ENCODE measurements at regions not wholly inside any gene's neighbourhood (a gene's known extent, or its start where the extent isn't known, plus 50 kb on each side); places are given as distances from the start of the nearest gene placed in this dataset.

DNA sequence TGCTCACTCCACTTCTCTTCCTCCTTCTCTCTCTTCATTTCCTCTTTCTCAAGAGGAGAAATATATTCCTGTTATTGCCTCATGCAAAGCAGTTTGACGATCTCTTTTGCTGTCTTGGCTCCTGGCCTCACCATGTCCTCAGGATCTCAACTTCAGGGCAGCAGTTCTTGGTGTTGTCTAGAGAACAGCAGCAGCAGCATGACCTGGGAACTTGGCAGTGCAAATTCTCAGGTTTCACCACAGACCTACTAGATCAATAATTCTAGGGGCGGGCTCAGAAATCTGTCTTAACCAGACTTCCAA, 193.4 kb upstream of the EDNRA start:
- H3K27me3 ChIP-seq (ENCODE audit: control insufficient read depth, extremely low read depth, insufficient read depth, low read length): no peaks in the 10 kb centered on the region
- H3K4me3 ChIP-seq (ENCODE audit: control insufficient read depth in 2 of 3, extremely low read depth in 1 of 3, insufficient read depth in 2 of 3, low read depth in 1 of 3, low read length in 3 of 3): no peak overlapping the region
- FAIRE-seq: no peak
- H3K4me1 ChIP-seq (ENCODE audit: control insufficient read depth, extremely low read depth, insufficient read depth, low read length): peaks cover 12% of the 10 kb centered on the region
- no peak overlapping the region for H2AFZ ChIP-seq (ENCODE audit: control insufficient read depth, low read length)
- no peaks in the 10 kb centered on the region for H3K36me3 ChIP-seq (ENCODE audit: control insufficient read depth in 2 of 2, extremely low read depth in 1 of 2, insufficient read depth in 2 of 2, low read length in 2 of 2)
- H3K9me3 ChIP-seq (ENCODE audit: control insufficient read depth, low read depth, low read length): no peaks in the 10 kb centered on the region
- H3K79me2 ChIP-seq (ENCODE audit: control insufficient read depth, insufficient read depth, low read length): no peaks in the 10 kb centered on the region
- DNase-seq (ENCODE audit: low read depth, low spot score): no peak
- no peak overlapping the region for H3K4me2 ChIP-seq (ENCODE audit: control insufficient read depth, extremely low read depth, insufficient read depth, low read depth, low read length)
- no peak overlapping the region for H3K27ac ChIP-seq (ENCODE audit: control insufficient read depth, insufficient read depth, low read length)
- H3K9me1 ChIP-seq (ENCODE audit: control insufficient read depth, extremely low read depth, insufficient read depth, low read length): no peaks in the 10 kb centered on the region
- no peaks in the 10 kb centered on the region for H4K20me1 ChIP-seq (ENCODE audit: control insufficient read depth, extremely low read depth, insufficient read depth, low read length)
- dilution Hi-C loops (cut with MboI; ENCODE audit: extremely low pct_ligation_motif_present, low sequenced_read_pairs): no loop called here
- no peak for TF ChIP-seq EZH2 (IDR thresholded peaks at IDR 0.05; ENCODE audit: low read length)
- TF ChIP-seq, protein P1, sequence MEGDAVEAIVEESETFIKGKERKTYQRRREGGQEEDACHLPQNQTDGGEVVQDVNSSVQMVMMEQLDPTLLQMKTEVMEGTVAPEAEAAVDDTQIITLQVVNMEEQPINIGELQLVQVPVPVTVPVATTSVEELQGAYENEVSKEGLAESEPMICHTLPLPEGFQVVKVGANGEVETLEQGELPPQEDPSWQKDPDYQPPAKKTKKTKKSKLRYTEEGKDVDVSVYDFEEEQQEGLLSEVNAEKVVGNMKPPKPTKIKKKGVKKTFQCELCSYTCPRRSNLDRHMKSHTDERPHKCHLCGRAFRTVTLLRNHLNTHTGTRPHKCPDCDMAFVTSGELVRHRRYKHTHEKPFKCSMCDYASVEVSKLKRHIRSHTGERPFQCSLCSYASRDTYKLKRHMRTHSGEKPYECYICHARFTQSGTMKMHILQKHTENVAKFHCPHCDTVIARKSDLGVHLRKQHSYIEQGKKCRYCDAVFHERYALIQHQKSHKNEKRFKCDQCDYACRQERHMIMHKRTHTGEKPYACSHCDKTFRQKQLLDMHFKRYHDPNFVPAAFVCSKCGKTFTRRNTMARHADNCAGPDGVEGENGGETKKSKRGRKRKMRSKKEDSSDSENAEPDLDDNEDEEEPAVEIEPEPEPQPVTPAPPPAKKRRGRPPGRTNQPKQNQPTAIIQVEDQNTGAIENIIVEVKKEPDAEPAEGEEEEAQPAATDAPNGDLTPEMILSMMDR (optimal IDR thresholded peaks at IDR 0.05 in 1 of 3, IDR thresholded peaks at IDR 0.05 in 1 of 3, conservative IDR thresholded peaks at IDR 0.05 in 1 of 3; ENCODE audit: extremely low read depth in 1 of 3, insufficient read depth in 2 of 3, low read length in 3 of 3): no peak
- no peak overlapping the region for H3K9ac ChIP-seq (ENCODE audit: control insufficient read depth, extremely low read depth, insufficient read depth, low read length)

DNA sequence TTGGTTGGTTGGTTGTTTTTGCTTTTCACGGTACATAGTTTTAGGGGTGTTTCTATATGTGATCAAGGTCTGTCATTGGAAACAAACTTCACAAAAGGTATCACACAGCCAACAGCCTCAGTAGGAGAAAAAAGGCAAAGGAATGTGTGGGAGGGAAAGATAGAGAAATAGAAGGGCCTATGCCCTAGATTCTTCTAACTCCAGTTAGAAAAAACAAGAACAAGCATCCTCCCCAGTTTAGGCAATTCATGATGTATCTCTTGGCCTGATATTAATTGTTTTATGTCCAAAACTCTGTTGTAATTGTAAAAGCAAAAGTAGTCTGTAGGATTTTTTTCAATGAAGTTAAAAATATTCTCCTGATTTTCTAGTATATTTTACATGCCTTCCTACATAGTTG, 192.4 kb upstream of the EDNRA start:
- H2AFZ ChIP-seq (ENCODE audit: control insufficient read depth, low read length): no peak overlapping the region
- H3K4me3 ChIP-seq (ENCODE audit: control insufficient read depth in 2 of 3, extremely low read depth in 1 of 3, insufficient read depth in 2 of 3, low read depth in 1 of 3, low read length in 3 of 3): no peak overlapping the region
- no peaks in the 10 kb centered on the region for H3K9me3 ChIP-seq (ENCODE audit: control insufficient read depth, low read depth, low read length)
- no peaks in the 10 kb centered on the region for H3K36me3 ChIP-seq (ENCODE audit: control insufficient read depth in 2 of 2, extremely low read depth in 1 of 2, insufficient read depth in 2 of 2, low read length in 2 of 2)
- FAIRE-seq (no peak), DNase-seq (ENCODE audit: low read depth, low spot score) (no peak)
- no peaks in the 10 kb centered on the region for H4K20me1 ChIP-seq (ENCODE audit: control insufficient read depth, extremely low read depth, insufficient read depth, low read length)
- dilution Hi-C loops (cut with MboI; ENCODE audit: extremely low pct_ligation_motif_present, low sequenced_read_pairs): no loop called here
- TF ChIP-seq EZH2 (IDR thresholded peaks at IDR 0.05; ENCODE audit: low read length): no peak
- TF ChIP-seq, protein P1 (optimal IDR thresholded peaks at IDR 0.05 in 1 of 3, IDR thresholded peaks at IDR 0.05 in 1 of 3, conservative IDR thresholded peaks at IDR 0.05 in 1 of 3; ENCODE audit: extremely low read depth in 1 of 3, insufficient read depth in 2 of 3, low read length in 3 of 3): no peak
- H3K9me1 ChIP-seq (ENCODE audit: control insufficient read depth, extremely low read depth, insufficient read depth, low read length): no peaks in the 10 kb centered on the region
- H3K4me1 ChIP-seq (ENCODE audit: control insufficient read depth, extremely low read depth, insufficient read depth, low read length): peaks cover 12% of the 10 kb centered on the region
- no peak overlapping the region for H3K4me2 ChIP-seq (ENCODE audit: control insufficient read depth, extremely low read depth, insufficient read depth, low read depth, low read length)
- H3K79me2 ChIP-seq (ENCODE audit: control insufficient read depth, insufficient read depth, low read length): no peaks in the 10 kb centered on the region
- no peaks in the 10 kb centered on the region for H3K27me3 ChIP-seq (ENCODE audit: control insufficient read depth, extremely low read depth, insufficient read depth, low read length)
- H3K27ac ChIP-seq (ENCODE audit: control insufficient read depth, insufficient read depth, low read length): no peak overlapping the region
- no peak overlapping the region for H3K9ac ChIP-seq (ENCODE audit: control insufficient read depth, extremely low read depth, insufficient read depth, low read length)
